H1 (cell line): ENCODE measurements at regions not wholly inside any gene's neighbourhood (a gene's known extent, or its start where the extent isn't known, plus 50 kb on each side); places are given as distances from the start of the nearest gene placed in this dataset.

Experiments used
- CTCF ChIA-PET: fragments of 300-600 bp; sonication (Branson Sonifier 250); formaldehyde crosslinking; loops from one replicate; lab custom pipeline; 2021; ENCODE audit not compliant: partially characterized antibody; lab: Charles Lee
- POLR2A ChIA-PET: fragments of 300-600 bp; sonication (Branson Sonifier 250); formaldehyde crosslinking; loops from one replicate; lab custom pipeline; 2021; ENCODE audit warnings: inconsistent platforms; ENCODE audit not compliant: partially characterized antibody; lab: Charles Lee
- DNase-seq, 2 experiments: peaks; one replicate each; pipeline versions ENCODE4 v3.0.0 to v3.0.0-alpha.2; 2010 to 2022; ENCODE audit warnings: low spot score in 2 of 2, low read depth in 1 of 2, mixed read lengths in 1 of 2
- FAIRE-seq: peaks from 2 replicates; lab custom pipeline; 2011; peaks lifted over from hg19 to GRCh38; lab: Jason Lieb, UNC
- H2AFZ ChIP-seq: 2 replicates; pipeline ENCODE4 v1.8.1; 2012; ENCODE audit warnings: low read length, inconsistent platforms
- H2AK5ac ChIP-seq: 2 replicates; pipeline ENCODE4 v1.6.1; 2013; ENCODE audit warnings: low read depth, low read length
- H2BK120ac ChIP-seq: replicated peaks from 2 replicates; pipeline ENCODE3; 2013; ENCODE audit warnings: low read depth, low read length, inconsistent platforms
- H2BK12ac ChIP-seq: 2 replicates; pipeline ENCODE4 v1.6.1; 2013; ENCODE audit warnings: low read depth, low read length
- H2BK15ac ChIP-seq: 2 replicates; pipeline ENCODE4 v1.6.1; 2013; ENCODE audit warnings: low read length
- H2BK20ac ChIP-seq: 2 replicates; pipeline ENCODE4 v1.6.1; 2013; ENCODE audit warnings: low read length
- H2BK5ac ChIP-seq: 2 replicates; pipeline ENCODE4 v1.6.1; 2013; ENCODE audit warnings: low read depth, low read length
- H3K14ac ChIP-seq: 2 replicates; pipeline ENCODE4 v1.6.1; 2013; ENCODE audit warnings: inconsistent platforms; ENCODE audit not compliant: insufficient read length
- H3K18ac ChIP-seq: 2 replicates; pipeline ENCODE4 v1.6.1; 2013; ENCODE audit warnings: low read length; ENCODE audit errors: extremely low read depth
- H3K23ac ChIP-seq: 2 replicates; pipeline ENCODE4 v1.6.1; 2013; ENCODE audit warnings: inconsistent platforms; ENCODE audit not compliant: insufficient read length
- H3K23me2 ChIP-seq: 2 replicates; pipeline ENCODE4 v1.6.1; 2013; ENCODE audit warnings: low read depth, low read length
- H3K27ac ChIP-seq: 2 replicates; pipeline ENCODE4 v1.6.1; 2011; ENCODE audit warnings: low read depth, low read length, inconsistent platforms
- H3K27me3 ChIP-seq, 4 experiments: replicated peaks in 1 of 4; 1 replicate in 1 of 4; 2 replicates in 3 of 4; pipeline versions ENCODE4 v1.6.1 to v1.8.1; 2011 to 2013; ENCODE audit warnings: low read length in 3 of 4, mild to moderate bottlenecking in 3 of 4, inconsistent platforms in 2 of 4, mixed read lengths in 2 of 4, moderate library complexity in 1 of 4; ENCODE audit not compliant: control insufficient read depth in 3 of 4, insufficient read depth in 3 of 4; ENCODE audit errors: extremely low read depth in 1 of 4
- H3K36me3 ChIP-seq, 4 experiments: 2 replicates each; pipeline versions ENCODE4 v1.6.1 to v1.8.1; 2011 to 2013; ENCODE audit warnings: mild to moderate bottlenecking in 4 of 4, low read length in 3 of 4, moderate library complexity in 2 of 4, control low read depth in 1 of 4, inconsistent platforms in 1 of 4; ENCODE audit not compliant: insufficient read depth in 4 of 4, control insufficient read depth in 2 of 4
- H3K4ac ChIP-seq: replicated peaks from 2 replicates; pipeline ENCODE3; 2013; ENCODE audit warnings: low read length, low read depth, mixed read lengths, inconsistent platforms; ENCODE audit not compliant: insufficient read length
- H3K4me1 ChIP-seq, 4 experiments: replicated peaks in 1 of 4; 1 replicate in 1 of 4; 2 replicates in 3 of 4; pipeline versions ENCODE4 v1.6.1 to v1.8.1; 2011 to 2013; ENCODE audit warnings: low read length in 3 of 4, inconsistent platforms in 2 of 4, mixed read lengths in 1 of 4; ENCODE audit not compliant: insufficient read depth in 4 of 4, control insufficient read depth in 3 of 4
- H3K4me2 ChIP-seq, 2 experiments: 2 replicates each; pipeline versions ENCODE4 v1.6.1 to v1.8.1; 2011 to 2013; ENCODE audit warnings: low read depth in 2 of 2, low read length in 2 of 2, control low read depth in 1 of 2, inconsistent platforms in 1 of 2, mild to moderate bottlenecking in 1 of 2; ENCODE audit not compliant: insufficient read depth in 1 of 2
- H3K4me3 ChIP-seq, 4 experiments: fragments of 200-600, 300-600 bp in 1 of 4; sonication (generic), shearing (Covaris generic), sonication (Bioruptor Twin) in 1 of 4; 2 replicates each; pipeline versions ENCODE4 v1.5.1 to v1.8.1; 2011 to 2016; ENCODE audit warnings: low read length in 4 of 4, low read depth in 3 of 4, control low read depth in 2 of 4, inconsistent platforms in 2 of 4, mild to moderate bottlenecking in 2 of 4, mixed read lengths in 1 of 4, moderate library complexity in 1 of 4; ENCODE audit not compliant: insufficient read depth in 2 of 4; ENCODE audit errors: extremely low read depth in 1 of 4
- H3K56ac ChIP-seq: replicated peaks from 2 replicates; pipeline ENCODE3; 2013; ENCODE audit warnings: low read depth, mild to moderate bottlenecking, mixed read lengths, low read length, inconsistent platforms; ENCODE audit not compliant: insufficient read length
- H3K79me1 ChIP-seq: 2 replicates; pipeline ENCODE4 v1.6.1; 2013; ENCODE audit warnings: low read depth, low read length, control low read depth
- H3K79me2 ChIP-seq, 2 experiments: 2 replicates each; pipeline versions ENCODE4 v1.6.1 to v1.8.1; 2012 to 2013; ENCODE audit warnings: low read length in 2 of 2, mild to moderate bottlenecking in 2 of 2, inconsistent platforms in 1 of 2; ENCODE audit not compliant: insufficient read depth in 2 of 2, control insufficient read depth in 1 of 2
- H3K9ac ChIP-seq, 4 experiments: replicated peaks in 1 of 4; 1 replicate in 1 of 4; 2 replicates in 3 of 4; pipeline versions ENCODE4 v1.6.1 to v1.8.1; 2011 to 2013; ENCODE audit warnings: low read depth in 3 of 4, low read length in 3 of 4, control low read depth in 2 of 4, mild to moderate bottlenecking in 2 of 4, moderate library complexity in 2 of 4, inconsistent platforms in 1 of 4; ENCODE audit errors: extremely low read depth in 1 of 4
- H3K9me3 ChIP-seq, 2 experiments: 2 replicates each; pipeline versions ENCODE4 v1.6.1 to v1.8.1; 2012 to 2013; ENCODE audit warnings: mild to moderate bottlenecking in 2 of 2, moderate library complexity in 2 of 2, control low read depth in 1 of 2, inconsistent platforms in 1 of 2, low read depth in 1 of 2, low read length in 1 of 2, mixed read lengths in 1 of 2; ENCODE audit not compliant: insufficient read depth in 2 of 2
- H4K20me1 ChIP-seq, 2 experiments: replicated peaks in 1 of 2; 2 replicates each; pipeline versions ENCODE3 to v1.8.1; 2011 to 2013; ENCODE audit warnings: inconsistent platforms in 2 of 2, low read length in 2 of 2, mild to moderate bottlenecking in 1 of 2; ENCODE audit not compliant: insufficient read depth in 2 of 2, control insufficient read depth in 1 of 2
- H4K5ac ChIP-seq: 2 replicates; pipeline ENCODE4 v1.6.1; 2013; ENCODE audit warnings: low read length, low read depth, mixed read lengths, inconsistent platforms; ENCODE audit not compliant: insufficient read length
- H4K8ac ChIP-seq: 2 replicates; pipeline ENCODE4 v1.8.0; 2013; ENCODE audit warnings: mild to moderate bottlenecking, moderate library complexity, low read length, inconsistent platforms; ENCODE audit not compliant: insufficient read depth; ENCODE audit errors: extremely low read depth
- H4K91ac ChIP-seq: replicated peaks from 2 replicates; pipeline ENCODE3; 2013; ENCODE audit warnings: low read length, mixed read lengths, inconsistent platforms; ENCODE audit not compliant: insufficient read length
- BCL11A ChIP-seq, 2 experiments: IDR thresholded peaks; one replicate each; pipeline ENCODE4 v1.6.1; 2011; ENCODE audit warnings: low read depth in 2 of 2, low read length in 2 of 2, mild to moderate bottlenecking in 2 of 2
- CBX5 ChIP-seq: fragments of 300-800, 300-1000 bp; sonication (generic); IDR thresholded peaks from 2 replicates; pipeline ENCODE4 v1.7.1; 2016; ENCODE audit warnings: antibody characterized with exemption, low read length, low read depth
- CTCF ChIP-seq, 3 experiments: IDR thresholded peaks; 1 replicate in 2 of 3; 2 replicates in 1 of 3; pipeline versions ENCODE4 v1.5.1 to v1.6.1; 2011; ENCODE audit warnings: low read length in 3 of 3, mild to moderate bottlenecking in 3 of 3, inconsistent platforms in 2 of 3, low read depth in 1 of 3, moderate library complexity in 1 of 3; ENCODE audit not compliant: insufficient read depth in 1 of 3; ENCODE audit errors: control extremely low read depth in 1 of 3
- HDAC6 ChIP-seq: IDR thresholded peaks from one replicate; pipeline ENCODE4 v1.7.1; 2012; ENCODE audit warnings: low read depth, mild to moderate bottlenecking, inconsistent platforms, low read length, moderate library complexity
- JUN ChIP-seq: IDR thresholded peaks from 2 replicates; pipeline ENCODE4 v1.6.1; 2011; ENCODE audit warnings: low read depth, mild to moderate bottlenecking, improper control_type of control experiment, low read length
- KDM1A ChIP-seq: fragments of 200-600, 300-600 bp; sonication (generic); IDR thresholded peaks from 2 replicates; pipeline ENCODE4 v1.7.1; 2016; ENCODE audit warnings: mild to moderate bottlenecking, low read length, borderline replicate concordance
- KDM5A ChIP-seq: fragments of 200-600 bp; IDR thresholded peaks from 2 replicates; pipeline ENCODE4 v1.7.1; 2012; ENCODE audit warnings: mild to moderate bottlenecking, low read length, inconsistent platforms, mixed read lengths
- MAFK ChIP-seq: IDR thresholded peaks from 2 replicates; pipeline ENCODE4 v1.6.1; 2012; ENCODE audit warnings: low read depth, mild to moderate bottlenecking, improper control_type of control experiment, low read length
- RNF2 ChIP-seq: fragments of 200-900, 300-1000 bp; sonication (generic); IDR thresholded peaks from 2 replicates; pipeline ENCODE4 v1.7.1; 2016; ENCODE audit warnings: borderline replicate concordance, low read depth, mild to moderate bottlenecking, antibody characterized with exemption, low read length; ENCODE audit not compliant: poor library complexity, severe bottlenecking; ENCODE audit errors: missing control alignments
- RXRA ChIP-seq: IDR thresholded peaks from 2 replicates; pipeline ENCODE4 v1.6.1; 2011; ENCODE audit warnings: low read depth, mild to moderate bottlenecking, low read length, moderate library complexity; ENCODE audit not compliant: insufficient read depth
- SIN3A ChIP-seq, 2 experiments: IDR thresholded peaks in 1 of 2; conservative IDR thresholded peaks in 1 of 2; 2 replicates each; pipeline ENCODE4 v1.6.1; 2011 to 2012; ENCODE audit warnings: low read length in 2 of 2, improper control_type of control experiment in 1 of 2, low read depth in 1 of 2, mild to moderate bottlenecking in 1 of 2
- TEAD4 ChIP-seq: IDR thresholded peaks from 2 replicates; pipeline ENCODE4 v1.6.1; 2012; ENCODE audit warnings: low read depth, low read length, inconsistent platforms, mixed read lengths
- YY1 ChIP-seq: IDR thresholded peaks from 2 replicates; pipeline ENCODE4 v1.6.1; 2011; ENCODE audit warnings: low read depth, mild to moderate bottlenecking, low read length

GRCh38 chr12:19978193-19978592 lies 390.1 kb upstream of the PDE3A start:
- H3K79me2 ChIP-seq: no peaks in the 10 kb centered on the region
- CTCF ChIA-PET: interaction anchor here (0.6 kb wide), 1 partner anchor 83 kb away, joined by 3 read pairs; no protein-coding TSS in a partner anchor
- H3K56ac ChIP-seq: no peak overlapping the region
- no peaks in the 10 kb centered on the region for H4K20me1 ChIP-seq
- no peak overlapping the region for H2AK5ac ChIP-seq
- H3K79me1 ChIP-seq: no peaks in the 10 kb centered on the region
- no peak overlapping the region for H2BK5ac ChIP-seq
- no peak overlapping the region for H3K4ac ChIP-seq
- H4K5ac ChIP-seq: no peak overlapping the region
- H3K9me3 ChIP-seq: no peaks in the 10 kb centered on the region
- no peaks in the 10 kb centered on the region for H3K27me3 ChIP-seq
- no peak overlapping the region for H2BK120ac ChIP-seq
- H4K91ac ChIP-seq: no peak overlapping the region
- DNase-seq: no peak
- no peak overlapping the region for H3K4me2 ChIP-seq
- no peak overlapping the region for H2BK20ac ChIP-seq
- no peak overlapping the region for H2AFZ ChIP-seq
- no peak overlapping the region for H3K9ac ChIP-seq
- H2BK15ac ChIP-seq: no peak overlapping the region
- no peaks in the 10 kb centered on the region for H3K36me3 ChIP-seq
- H2BK12ac ChIP-seq: no peak overlapping the region
- no peaks in the 10 kb centered on the region for H3K23me2 ChIP-seq
- H3K4me1 ChIP-seq: no peaks in the 10 kb centered on the region
- H3K27ac ChIP-seq: no peak overlapping the region
- no peak overlapping the region for H3K14ac ChIP-seq
- no peak overlapping the region for H3K4me3 ChIP-seq
- POLR2A ChIA-PET: no interaction called here
- no peak overlapping the region for H4K8ac ChIP-seq
- no peak overlapping the region for H3K23ac ChIP-seq
- H3K18ac ChIP-seq: no peak overlapping the region
- FAIRE-seq: no peak
- no peak for TF ChIP-seq RNF2
- TF ChIP-seq CBX5: no peak
- no peak for TF ChIP-seq JUN
- no peak for TF ChIP-seq MAFK
- TF ChIP-seq CTCF (IDR thresholded peaks at IDR 0.05; ENCODE audit: control extremely low read depth in 1 of 3, insufficient read depth in 1 of 3, low read depth in 1 of 3, low read length in 3 of 3): no peak
- TF ChIP-seq KDM1A: no peak
- no peak for TF ChIP-seq RXRA
- TF ChIP-seq TEAD4: no peak
- no peak for TF ChIP-seq SIN3A (conservative IDR thresholded peaks at IDR 0.05 in 1 of 2, IDR thresholded peaks at IDR 0.05 in 1 of 2; ENCODE audit: low read depth in 1 of 2, low read length in 2 of 2)
- no peak for TF ChIP-seq YY1
- TF ChIP-seq KDM5A: no peak
- no peak for TF ChIP-seq HDAC6
- TF ChIP-seq BCL11A (IDR thresholded peaks at IDR 0.05; ENCODE audit: low read depth in 2 of 2, low read length in 2 of 2): no peak
